GM21529 (cell line): ENCODE measurements at regions not wholly inside any gene's neighbourhood (a gene's known extent, or its start where the extent isn't known, plus 50 kb on each side); places are given as distances from the start of the nearest gene placed in this dataset.

ENCODE experiments used
- ATAC-seq: cut with Tn5 transposase; IDR thresholded peaks from one replicate; pipeline ENCODE4 v1.9.1; 2021; ENCODE audit not compliant: unreplicated experiment

DNA sequence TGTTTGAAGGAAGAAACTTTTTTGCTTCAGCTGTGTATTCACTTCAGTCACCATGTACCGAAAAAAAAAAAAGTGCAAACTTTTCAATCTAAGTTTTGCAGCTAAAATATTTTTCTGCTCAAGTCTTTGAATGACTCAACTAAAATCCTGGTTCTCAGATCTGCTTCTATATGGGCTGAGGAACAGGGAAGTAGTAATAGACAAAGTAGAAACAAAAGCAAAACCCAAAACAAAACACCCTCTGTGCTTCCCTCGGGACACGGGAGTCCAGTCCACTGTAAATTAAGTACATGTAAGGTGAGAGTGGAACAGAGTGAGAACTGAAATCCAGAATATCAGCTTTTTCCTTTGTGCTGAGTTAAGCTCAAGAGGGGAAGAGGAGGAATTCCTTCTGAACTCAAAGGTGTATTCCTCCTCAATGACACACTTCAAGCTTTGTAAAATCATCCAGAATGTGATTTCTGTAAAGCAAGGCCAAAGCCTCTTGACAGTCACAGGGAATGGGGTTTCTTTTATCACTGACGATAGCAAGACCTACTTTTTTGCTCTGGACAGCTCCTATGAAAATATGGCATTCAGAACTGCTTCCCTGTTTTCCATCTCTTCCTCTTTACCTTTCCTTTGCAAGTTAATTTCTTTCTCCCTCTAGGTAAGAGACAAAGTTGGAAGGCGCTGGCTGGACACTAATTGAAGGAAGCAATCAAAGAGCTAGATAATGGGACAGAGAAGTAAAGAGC, 433.5 kb upstream of the MMADHC start:
- ATAC-seq: no peak

DNA sequence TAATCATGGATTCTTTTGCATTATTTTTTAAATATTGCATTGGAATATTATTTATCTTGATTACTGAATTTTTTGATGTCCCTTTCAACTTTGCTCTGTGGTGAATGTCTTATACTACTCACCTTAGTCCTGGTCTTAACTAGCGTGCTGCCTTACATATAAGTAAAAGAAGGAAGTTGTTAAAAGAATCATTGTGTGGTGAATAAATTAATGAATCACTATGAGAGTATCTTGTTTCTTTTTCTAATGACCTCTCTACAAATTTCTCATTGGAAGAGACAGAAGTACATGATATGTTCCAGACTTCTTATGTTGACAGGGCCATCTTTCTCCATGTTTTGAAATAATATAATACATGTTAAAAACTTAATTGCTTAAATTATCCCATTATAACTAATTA, 432.6 kb upstream of the MMADHC start:
- no peak for ATAC-seq

DNA sequence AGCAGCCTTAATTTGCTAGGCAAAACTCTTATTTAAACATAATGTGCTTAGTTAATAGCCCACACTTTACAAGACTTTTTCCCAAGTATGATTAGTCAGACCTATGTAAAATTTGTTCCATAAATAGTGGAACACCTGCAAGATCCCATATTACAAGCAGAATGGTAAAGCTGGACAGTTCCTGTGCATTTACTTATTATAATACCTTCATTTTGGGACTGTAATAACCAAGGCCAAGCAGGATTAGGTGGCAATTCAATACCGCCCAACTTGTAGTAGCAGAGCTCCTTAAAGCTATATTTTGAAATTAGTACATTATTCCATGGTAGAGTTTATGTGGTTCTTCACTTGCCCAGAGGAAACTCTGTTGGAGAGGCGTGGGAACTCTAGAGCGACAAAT, 431.5 kb upstream of the MMADHC start:
- no peak for ATAC-seq

DNA sequence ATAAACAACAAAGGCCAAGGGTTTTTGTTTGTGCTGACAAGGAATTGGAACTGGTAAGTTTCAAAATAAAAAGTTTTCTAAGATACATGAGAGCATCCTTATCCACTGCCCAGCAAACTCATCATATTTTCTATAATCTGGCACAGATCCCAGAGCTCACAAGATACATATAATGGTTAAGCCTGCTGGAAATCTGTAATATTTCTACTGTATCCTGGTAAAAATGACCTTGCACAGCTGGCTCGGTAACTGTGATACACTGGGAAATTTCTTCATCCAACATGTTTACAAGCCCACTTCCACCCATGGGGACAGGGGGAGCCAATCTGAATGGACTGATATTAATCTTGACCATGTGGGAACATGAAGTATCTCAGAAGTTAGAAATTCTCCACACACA, 425.4 kb upstream of the MMADHC start:
- ATAC-seq: no peak

DNA sequence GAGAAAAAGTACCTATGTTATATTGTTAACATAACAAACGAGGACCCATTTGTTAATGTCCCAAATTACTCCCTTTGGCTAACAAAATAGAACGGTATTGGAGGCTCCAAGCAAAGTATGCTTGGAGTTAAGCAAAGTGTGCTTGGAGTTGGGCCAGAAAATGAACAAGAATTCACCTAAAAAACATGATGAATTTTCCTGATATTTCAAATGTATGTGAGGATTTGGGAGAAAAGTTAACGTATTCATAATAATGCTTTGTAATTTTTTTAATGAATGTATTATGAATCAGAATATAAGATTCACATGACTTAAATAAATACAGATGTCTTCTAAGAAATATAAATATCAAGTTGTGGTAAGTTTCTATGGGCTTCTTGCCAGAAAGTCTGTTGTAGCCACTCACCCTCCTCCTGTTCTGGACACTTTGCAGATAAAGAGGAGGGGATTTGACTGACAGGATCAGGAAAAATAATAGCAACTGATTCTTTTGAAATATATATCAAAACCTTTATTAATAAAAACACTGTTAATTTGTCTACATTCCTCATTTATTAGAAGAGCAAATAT, 423.7 kb upstream of the MMADHC start:
- no peak for ATAC-seq

DNA sequence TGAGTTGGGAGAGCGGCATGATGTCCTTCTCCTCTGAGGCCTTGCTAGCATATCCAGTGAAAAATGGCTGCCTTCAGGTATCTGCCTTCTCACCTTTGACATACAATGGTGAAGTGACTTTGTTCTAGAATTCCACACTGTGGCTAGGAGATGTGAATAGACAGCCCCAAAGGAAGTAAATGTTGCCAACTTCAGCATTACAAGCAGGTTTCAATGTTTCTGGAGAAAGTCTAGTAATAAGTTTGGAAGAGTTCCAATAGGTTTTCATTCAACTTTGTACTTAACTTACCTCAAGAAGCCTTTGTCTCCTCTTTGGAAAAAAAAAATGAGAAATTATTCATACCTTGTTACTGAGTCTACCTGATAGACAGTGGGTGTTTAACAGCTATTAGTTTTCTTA, 421.3 kb upstream of the MMADHC start:
- no peak for ATAC-seq

DNA sequence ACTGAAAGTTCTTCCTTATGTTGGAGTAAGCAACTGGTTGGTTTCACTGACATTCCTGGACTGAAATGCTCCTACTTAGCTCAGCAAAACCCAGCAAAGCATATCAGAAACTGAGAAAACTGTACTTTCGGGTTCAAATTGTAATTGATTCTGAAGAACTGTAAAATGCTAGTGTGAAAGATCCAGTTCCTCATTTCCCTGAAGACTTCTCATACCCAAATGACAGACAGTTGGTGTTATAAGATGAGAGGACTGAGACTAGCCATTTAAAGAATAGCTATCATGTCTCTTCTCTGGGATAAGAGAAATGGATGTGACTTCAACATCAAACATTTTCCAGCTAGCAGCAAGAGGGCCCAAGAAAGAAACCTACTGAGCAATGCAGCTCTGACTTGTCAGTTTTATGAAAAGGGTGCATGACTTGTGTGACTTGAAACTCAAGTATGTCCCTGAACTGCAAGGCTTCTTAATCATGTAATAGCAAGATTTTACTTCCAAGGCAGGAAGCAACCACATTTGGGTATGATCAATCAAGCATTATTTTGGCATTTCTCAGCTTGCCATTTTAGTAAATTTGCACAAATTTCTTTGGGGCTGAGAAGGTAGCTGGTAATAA, 420.3 kb upstream of the MMADHC start:
- ATAC-seq: no peak

DNA sequence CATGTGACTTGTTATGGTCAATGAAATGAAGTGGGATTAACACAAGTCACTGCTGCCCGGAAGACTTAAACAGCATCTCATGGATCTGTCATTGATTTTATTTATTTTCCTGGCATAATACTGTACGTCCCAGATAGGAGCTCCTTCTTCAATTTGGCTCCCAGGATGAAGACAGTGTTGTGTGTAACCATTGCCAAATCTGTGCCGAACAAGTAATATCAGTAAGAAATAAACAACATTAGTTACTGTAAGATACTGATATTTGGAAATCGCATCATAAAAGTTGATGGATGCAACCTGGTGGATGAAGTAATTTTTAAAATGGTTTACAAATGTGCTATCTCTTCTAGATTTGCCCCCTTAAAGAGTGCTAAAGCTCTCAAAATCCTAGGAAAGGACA, 419.0 kb upstream of the MMADHC start:
- no peak for ATAC-seq

DNA sequence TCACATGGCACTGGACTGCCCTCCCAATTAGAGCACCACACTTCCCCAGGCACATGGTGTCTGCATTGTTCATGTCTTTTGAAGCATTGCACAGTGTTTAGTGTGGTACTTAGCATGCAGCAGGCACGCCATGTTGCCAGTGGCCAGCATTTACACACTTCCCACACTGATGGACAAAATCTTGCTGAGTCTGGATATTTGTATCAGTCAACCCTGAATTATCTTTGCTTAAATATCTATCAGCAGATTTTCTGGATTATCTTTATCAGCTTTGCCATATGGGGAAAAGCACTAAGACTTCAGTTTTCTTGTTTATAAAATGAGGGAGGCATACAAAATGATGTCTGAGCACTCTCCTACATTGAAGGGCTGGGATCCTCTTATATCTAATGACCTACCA, 416.0 kb upstream of the MMADHC start:
- ATAC-seq: no peak

DNA sequence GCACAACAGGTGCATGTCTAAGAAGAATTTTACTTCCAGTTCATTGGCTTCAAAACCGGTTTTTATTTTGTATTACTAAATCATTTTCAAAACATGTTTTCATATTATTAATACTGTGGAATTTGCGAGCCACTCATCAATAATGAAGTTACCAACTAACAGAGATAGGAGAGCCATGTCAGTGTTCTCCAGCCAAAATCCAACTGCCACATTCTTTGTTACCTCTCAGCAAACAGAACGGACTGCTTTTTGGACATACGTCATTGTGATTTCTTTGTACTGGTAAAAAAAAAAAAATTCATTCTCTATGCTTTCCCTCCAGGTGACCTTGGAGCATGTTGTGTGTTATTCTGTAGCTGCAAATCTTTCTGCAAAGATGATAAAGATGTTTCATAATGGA, 414.2 kb upstream of the MMADHC start:
- no peak for ATAC-seq

DNA sequence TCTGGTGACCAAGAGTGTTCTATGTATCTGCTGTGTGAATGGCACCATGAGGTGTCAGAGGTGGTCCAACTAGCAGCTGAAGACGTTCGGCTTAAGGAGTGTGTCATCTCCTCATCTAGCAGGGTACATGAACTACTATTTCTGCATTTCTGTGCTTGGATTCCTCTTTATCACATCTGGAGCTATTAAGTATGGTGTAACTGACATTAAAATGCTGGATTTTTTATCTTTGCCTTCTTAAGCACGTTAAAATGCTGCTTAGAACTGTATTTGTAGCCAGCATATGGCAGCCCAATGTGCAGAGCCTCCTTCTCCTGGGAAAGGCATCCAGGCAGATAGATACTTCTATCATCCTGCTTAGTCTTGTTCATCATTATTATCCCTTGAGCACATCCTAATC, 409.3 kb upstream of the MMADHC start:
- no peak for ATAC-seq

DNA sequence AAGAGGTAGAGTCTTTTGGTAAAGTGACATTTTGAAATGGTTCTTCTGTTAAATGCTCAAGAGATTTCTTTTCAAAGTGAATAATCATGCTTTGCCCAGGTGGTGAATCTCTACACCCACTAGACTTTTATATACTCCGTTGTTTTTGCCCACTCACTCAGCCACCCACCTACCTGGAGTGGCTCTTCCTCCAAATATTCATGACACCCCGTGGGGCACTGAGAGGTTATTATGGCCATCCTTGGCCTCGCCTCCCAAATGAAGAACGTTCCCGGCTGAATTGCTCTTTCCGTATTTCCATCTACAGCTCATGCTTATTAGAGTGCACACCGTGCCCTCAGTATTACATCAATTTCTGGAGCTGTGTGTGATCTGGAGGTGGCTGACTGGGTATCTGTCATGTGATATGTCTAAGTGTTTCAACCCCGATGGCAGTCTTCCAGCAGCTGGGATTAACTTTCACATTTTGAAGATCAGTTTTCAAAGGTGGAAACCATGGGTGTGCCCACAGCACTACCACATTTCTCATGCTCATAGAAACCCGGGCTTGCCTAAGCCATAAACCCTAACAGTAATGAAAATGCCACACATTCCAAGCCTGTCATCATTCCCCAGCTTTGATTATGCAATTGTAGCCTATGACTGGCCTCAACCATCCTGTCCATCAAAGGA, 406.6 kb upstream of the MMADHC start:
- ATAC-seq: no peak

DNA sequence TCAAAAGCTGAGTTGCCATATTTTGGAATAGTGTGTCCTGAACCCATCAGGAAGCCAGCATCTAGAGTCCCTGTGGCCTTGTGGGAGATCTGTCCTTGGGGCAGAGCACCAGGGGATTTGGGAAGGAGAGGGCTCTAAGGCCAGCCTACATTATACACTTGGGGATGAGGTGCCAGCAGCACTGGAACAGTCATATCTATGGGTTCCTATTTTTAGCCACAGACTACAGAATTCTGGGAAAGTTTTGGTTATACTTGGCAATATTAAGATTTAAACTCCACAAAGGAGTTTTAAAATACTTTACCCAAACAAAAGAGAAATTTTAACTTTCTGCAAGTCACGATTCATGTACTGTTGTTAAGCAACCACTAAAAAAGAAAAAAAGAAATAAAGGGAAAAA, 405.7 kb upstream of the MMADHC start:
- ATAC-seq: no peak

DNA sequence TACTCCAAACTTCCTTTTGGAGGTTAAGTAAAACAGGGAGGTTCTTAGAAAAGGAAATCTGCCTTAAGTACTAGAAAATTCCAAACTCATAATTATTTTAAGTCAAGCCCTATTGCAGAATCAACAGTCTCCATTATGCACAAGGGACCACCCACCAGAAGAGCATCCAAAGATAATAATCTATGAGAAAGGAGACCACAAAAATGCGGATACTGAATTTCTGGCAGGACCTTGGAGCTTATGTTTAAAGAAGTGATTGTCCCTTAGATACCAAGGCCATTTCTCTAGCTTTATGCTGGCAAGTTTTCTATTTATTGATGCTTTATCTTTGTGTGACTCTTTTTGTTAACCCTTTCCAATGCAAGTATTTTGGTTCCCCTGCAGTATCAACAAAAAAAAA, 404.0 kb upstream of the MMADHC start:
- no peak for ATAC-seq

DNA sequence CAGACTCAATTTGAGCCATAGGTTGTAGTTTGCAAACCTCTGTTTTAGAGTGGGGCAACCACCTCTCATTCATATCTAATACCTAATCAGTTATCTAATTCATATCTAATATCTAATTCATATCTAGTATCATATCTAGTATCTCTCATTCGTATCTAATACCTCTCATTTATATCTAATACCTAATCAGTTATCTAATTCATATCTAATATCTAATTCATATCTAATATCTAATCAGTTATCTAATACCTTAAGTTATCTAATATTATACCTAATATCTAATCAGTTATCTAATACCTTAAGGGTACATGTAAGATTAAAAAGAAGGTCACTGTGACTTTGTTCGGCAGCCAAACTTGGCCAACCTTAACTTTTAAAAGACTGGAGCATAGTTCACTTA, 403.4 kb upstream of the MMADHC start:
- no peak for ATAC-seq

DNA sequence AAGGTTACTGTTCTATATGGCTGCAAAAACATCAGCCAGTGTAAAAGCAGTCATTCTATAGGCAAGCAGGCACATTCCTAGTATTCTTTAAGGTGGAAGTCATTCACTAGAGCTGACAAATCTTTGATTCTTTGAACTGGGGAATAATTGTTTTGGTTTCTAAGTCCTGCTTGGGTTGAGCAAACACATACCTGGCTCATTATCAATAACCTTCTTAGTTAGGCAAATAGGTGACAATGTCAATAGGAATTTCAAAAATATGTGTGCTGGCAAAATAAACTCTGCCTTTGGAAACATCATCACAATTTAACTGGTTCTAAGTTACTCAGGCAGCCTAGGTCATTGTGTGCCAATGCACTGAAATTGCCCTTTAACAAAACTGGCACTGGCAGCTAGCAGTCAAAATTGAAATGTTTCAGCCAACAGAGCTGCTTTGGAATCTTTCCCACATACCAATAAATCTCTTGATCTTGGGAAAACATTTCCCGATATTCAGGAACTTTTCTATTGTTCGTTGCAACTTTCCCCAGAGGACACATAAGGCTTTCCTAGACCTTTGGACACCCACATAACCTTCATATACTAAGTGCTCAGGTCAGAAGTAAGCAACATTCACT, 402.0 kb upstream of the MMADHC start:
- ATAC-seq: no peak

DNA sequence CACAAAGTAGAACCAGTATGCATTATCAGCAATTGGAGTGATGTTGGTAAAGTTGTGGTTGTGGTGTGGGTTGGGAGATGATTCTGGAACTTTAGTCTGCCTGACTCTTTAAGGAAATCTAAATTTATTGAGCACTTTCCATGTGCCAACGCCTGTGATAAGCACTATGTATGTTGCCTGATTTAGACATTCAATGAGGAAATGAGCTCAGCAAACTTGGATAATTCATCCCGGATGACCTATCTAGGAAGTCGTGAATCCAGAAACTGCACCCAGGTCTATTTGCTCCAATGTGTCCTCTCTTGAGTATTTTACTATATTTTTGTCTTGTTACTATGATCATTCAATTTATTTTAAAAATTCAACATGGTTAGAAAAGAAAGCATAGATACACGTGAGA, 400.8 kb upstream of the MMADHC start:
- ATAC-seq: no peak

DNA sequence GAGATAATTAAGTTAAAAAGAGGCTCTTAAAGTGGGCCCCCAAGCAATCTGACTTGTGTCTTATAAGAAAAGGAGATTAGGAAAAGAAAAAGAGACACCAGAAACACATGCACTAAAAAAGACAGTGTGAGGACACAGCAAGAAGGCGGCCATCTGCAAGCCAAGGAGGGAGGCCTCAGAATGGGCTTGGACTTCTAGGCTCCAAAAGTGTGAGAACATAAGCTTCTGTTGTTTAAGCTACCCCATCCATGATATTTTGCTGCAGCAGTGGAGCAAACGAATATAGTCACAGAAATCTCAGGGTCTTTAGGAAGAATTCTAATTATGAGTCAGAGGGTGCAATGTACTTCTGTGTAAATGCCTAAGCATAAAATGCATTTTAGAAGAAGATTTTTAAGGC, 399.3 kb upstream of the MMADHC start:
- no peak for ATAC-seq

DNA sequence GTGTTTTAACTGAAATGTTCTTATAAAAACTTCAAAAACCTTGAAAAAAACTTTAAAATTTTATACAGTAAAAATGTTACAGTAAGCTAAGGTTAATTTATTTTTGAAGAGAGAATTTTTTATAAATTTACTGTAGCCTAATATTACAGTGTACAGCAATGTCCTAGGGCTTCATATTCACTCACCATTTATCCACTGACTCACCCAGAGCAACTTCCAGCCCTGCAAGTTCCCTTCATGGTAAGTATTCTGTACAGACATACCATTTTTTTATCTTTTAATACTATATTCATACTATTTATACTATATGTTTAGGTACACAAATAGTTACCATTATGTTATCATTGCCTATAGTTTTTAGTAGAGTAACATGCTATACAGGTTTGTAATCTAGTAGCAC, 396.7 kb upstream of the MMADHC start:
- no peak for ATAC-seq

DNA sequence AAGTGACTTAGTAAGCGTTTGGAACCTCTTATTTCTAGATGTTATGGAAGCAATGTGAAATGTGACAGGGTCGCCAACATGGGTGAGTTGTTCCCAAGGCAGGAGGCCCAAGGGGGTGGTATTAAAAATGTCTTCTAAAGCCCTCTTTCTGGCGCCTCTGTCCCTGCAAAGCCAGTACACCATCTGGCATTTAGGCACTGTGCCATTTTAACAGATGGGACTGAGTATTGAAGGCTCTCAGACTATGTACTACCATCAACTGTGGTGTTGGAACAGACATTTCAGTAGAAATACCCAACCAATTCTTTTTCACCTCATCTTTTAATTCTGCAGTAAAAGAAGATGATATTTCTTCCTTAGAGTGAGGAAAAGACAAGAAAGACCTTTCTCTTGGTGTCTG, 384.5 kb upstream of the MMADHC start:
- no peak for ATAC-seq

DNA sequence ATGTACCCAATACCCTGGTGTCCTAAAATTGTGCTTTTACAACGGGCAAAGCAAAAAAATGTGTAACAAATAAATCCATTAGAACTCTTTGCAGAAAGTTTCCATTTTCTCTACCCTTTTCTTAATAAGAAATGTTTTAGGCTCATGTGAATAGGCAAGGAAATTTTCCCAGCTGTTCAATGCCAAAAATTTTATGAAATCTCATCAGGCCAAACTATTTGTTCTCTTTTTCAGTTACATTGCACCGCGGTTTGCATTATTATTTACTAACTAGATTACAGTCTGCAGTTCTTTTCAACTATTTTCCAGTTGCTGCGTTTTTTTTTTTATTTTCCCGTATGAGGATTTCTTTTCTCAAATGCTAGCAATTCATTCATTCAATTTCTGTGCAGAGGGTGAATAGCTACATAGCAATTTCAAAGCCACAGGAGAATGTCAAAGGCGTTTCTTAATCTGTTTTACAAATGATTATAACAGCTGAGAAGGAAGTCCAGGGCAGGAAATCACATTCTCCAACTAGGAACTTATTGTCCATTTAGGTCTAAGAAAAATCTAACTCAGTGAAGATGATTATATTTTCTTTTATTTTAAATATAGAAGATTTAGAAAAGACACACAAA, 367.5 kb upstream of the MMADHC start:
- no peak for ATAC-seq
